NOMO-1 treated with dmso at 0.1 percent for 144 hours (cell line): ENCODE measurements at regions not wholly inside any gene's neighbourhood (a gene's known extent, or its start where the extent isn't known, plus 50 kb on each side); places are given as distances from the start of the nearest gene placed in this dataset.

ENCODE experiments used
- DNase-seq: peaks from one replicate; lab custom pipeline; 2025; ENCODE audit not compliant: unreplicated experiment; lab: John Stamatoyannopoulos, UW

DNA sequence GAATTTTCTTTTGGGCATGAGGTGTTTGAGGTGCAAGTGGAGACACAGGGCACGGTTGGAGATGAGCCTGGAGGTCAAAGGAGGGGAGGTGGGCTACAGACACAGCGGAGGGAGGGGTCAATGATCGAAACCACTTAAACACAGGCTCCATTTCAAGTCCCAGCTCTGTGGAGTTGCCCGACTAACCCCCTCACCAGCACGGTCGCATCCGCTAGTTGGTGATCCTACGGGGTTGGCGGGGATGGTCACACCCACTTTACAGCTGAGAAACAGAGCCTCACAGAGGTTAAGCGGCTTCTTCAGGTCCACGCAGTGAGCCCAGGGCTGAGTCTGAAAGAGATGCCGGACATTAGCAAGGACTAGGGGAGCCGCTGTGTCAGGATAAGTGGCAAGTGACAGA, 60.1 kb upstream of the RUNX3 start:
- DNase-seq: no peak

DNA sequence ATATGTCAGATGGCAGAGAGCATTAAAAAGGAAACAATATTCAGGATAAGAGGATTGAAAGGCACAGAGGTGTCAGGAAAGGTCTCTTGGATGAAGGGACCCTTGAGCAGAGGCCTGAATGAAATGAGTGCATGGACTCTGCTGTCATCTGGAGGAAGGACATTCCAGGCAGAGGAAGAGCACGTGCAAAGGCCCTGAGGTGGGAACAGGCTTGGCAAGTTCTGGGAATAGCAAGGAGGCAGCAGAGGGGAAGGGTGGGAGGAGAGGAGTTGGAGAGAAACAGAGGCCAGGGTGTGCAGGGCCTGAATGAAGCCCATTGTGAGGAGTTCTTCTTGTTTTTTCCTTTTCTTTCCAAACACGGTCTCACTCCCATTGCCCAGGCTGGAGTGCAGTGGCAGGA, 59.0 kb upstream of the RUNX3 start:
- DNase-seq: no peak

DNA sequence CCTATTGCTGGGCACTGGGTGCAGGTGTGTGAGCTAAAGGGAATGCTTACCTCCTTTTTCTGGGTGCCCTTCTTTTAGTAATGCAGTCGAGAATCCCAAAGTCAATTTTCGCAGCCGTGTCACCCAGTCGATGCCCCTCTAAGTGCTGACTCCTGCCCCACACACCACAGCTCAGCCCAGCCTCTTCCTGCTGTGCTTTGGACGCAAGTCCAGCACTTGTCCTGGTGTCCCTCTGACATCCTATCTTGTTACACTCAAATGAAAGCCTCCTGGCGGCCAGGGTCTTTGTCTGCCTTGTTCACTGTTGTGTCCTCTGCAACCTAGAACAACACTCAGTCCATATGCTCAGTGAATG, 58.5 kb upstream of the RUNX3 start:
- DNase-seq: no peak

DNA sequence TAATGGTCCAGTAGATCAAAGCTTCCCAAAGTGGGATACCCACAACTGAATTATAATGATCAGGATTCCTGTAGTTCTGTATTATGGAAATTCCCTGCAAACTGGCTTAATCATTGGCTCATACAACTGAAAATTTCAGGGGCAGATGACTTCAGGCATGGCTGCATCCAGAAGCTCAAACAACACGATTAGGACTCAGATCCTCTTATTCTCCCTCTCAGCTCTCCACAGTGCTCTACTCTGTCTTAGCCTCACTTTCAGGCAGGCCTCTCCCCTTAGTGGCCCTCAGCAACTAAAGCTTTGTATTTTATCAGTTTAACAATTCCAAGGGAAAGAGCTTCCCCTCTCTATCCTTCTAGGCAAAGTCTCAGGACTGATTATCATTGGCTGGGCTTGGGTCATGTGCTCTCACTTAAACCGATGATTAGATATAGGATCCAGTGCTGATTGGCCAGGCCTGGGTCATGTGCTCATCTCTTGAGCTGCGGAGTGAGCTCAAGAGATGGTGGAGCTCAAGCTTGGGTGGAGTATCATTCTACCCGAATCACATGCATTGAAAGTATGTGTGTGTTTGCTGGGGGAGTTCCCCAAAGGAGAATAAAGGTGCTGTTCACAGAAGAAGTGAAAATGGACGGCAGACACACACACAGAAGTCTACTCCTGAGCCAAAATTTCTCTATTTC, 57.9 kb upstream of the RUNX3 start:
- no peak for DNase-seq

DNA sequence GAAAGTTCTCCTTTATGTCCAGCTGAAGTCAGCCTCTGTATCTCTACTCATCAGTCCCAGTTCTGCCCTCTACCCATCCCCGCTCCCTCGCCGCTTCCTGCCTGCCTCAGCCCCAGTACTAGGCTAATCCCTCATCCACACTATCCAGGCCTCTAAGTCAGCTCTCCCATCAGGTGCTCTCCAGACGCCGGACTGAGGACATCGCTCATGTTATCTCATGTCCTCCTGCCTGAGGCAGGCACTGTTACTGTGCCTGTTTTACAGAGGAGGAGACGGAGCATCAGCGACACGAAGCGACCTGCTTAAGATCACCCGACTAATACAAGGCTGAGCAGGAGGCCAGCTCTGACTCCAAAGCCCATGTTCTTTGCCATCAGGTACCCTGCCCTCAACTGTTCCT, 57.3 kb upstream of the RUNX3 start:
- DNase-seq: no peak

DNA sequence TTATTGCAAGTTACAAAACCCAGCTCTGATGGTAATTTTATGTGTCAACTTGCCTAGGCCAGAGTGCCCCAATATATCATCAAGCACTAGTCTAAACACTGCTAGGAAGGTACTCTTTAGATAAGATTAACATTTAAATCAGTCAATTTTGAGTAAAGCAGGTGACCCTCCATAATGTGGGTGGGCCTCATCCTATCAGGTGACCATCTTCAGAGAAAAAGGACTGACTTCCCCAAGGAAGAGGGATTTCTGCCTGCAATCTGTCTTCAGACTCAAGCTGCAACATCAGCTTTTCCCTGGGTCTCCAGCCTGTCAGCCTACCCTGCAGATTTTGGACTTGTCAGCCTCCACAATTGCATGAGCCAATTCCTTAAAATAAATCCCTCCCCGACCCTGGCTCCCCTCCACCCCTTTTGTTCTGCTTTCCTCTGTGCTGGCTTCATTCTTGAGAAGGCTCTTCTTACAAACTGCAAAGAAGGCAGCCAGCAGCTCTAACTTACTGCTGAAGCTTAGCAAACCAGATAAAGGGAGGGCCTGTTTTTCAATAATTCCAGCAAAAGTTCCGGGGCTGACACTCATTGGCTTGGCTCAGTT, 56.4 kb upstream of the RUNX3 start:
- no peak for DNase-seq

DNA sequence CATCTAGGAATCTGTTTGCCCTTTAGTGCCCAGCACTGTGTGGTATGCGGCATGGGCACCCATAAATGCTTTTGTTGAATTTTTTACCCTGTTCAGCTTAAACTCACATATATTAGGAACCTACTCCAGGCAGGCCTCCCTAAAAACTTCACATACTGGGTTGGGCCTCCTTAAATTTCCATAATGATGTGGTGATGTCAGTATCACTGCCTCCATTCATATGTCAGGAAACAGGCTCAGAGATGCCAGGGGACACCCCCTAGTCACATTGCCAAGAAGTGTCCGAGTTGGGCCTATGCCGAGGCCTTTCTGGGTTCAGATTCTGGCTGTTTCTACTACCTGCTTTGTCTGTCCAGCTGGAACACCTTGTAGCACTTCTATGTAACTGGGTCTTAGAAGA, 55.7 kb upstream of the RUNX3 start:
- DNase-seq: no peak

DNA sequence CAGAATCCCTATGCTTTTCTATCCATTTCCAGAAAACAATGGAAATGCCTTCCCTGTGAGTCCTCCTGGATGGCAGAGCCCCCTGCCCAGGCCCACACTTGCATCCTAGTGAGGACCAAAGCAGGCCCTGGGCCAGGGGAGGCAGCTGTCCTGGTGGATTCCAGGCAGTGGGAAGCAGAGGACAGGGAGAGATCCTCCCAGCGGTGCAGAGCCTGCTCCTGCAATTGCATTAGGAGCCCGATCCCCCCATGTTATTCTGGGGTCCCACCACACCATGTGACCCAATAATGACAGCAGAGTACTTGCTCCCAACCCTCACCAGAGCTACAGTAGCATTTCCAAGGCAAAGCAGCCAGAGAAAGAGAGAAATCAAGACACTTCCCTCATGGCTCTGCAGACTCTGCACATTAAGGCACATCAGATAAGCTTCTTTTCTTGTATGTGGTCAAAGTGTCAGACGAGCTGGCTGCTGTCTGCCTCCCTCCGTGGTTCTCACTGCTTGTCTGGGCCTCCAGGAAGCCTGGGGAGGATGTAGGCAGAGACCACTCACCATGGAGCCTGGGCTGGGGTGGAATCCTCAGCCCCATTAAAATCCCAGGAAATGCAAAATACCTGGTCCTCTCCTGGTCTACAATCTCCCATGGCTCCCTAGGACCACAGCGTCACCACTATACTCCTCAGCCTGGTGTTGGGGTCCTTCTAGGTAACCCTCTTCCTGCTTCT, 54.9 kb upstream of the RUNX3 start:
- no peak for DNase-seq

DNA sequence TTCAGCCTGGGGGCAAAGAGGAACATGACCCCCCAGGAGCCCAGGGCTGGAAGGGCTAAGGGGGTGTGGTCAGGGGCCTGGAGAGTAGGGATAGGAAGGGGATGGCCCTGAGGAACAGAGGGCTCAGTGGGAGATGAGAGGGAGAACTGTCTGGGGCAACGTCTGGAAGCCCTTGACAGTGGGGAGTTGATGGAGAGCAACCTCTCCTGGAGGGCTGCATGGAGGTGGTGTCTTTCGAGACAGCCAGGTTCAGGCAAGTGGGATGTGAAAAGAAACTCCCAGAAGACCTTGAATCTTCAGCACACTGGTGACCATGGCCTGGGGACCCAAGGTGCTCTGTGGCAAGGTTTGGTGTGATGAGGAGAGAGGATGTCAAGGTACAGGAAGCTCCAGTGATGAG, 54.2 kb upstream of the RUNX3 start:
- DNase-seq: no peak

DNA sequence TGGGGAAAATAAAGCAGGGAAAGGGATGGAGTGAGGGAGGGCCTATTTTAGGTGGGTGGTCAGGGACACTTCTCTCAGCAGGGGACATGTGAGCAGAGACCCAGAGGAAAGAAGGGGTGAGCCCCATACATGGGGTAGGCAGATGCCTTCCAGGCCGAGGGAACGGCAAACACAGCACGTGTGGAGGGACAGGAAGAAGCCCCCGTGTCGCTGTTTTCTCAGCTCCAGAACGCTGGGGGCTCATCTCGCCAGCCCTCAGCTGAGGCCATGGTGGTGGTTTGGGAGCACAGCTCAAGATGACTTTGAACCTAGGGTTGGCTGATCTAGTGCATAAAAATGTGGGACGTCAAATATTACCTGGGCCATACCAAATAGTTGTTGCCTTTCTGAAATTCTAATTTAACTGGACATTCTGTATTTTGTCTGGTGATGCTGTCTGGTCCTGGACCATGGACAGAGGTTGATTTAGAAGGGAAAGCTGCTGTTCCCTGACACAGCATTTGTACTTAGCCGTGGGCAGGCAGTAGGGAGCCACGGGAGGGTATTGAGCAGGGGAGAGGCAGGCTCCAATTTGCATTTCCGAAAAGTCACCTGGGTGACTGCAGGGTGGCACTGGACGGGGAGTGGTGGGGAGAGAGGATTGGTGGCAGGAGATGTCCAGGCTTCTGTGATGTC, 53.1 kb upstream of the RUNX3 start:
- no peak for DNase-seq

DNA sequence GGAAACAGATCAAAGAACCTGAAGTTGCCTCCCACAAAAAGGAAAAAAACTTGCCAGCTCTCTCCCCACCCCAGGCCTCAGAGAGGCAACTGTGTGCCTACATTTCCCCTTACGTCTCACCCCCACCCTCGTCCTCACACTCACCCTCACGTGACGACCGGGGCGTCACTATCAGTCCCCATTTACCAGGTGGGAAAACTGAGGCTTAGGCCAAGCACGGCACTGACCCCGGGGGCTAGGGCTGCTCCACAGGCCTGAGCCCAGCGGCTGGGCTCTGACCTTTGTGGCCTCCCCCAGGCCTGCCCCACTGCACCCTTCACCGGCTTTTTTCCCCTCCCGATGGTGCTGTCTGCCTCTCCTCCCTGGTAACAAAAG, 51.5 kb upstream of the RUNX3 start:
- DNase-seq: no peak

DNA sequence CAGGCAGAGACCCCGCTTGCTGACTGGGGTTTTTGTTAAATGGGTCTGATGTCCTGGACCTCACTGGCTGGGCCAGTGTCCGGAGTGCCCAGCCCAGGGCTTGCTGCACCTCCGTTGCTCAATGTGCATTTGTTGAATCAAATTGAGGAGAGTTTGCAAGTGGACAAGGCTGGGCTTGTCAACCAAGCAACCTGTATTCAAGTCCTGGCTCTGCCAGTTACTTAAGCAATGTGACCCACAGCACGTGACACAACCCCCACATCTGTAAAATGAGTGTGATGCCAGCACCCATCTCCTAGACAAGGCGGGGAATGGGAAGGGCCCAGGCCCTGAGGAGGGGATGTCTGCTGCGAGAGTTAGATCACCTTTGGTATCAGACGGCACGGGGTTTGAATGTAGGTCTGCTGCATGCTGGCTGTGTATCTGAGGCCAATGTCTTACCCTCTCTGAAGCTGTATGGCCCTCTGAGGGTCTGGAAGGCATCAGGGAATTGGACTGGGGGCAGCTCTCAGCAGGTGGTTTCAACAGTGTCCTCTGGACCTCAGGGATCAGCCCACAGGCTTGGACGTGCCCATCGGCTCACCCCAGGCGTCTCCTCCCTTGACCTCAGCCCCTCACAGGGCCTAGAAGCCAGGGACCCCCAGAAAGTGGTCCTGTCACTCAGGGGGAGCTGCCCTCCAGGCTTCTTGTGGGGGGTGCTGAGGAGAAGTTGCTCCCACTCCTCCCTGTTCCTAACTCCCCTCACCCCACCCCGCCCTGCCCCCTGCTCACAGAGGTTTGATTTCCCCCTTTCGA, 51.0 kb upstream of the RUNX3 start:
- DNase-seq: no peak
